ENCODE measurements at regions not wholly inside any gene's neighbourhood (a gene's known extent, or its start where the extent isn't known, plus 50 kb on each side); places are given as distances from the start of the nearest gene placed in this dataset.

DNA sequence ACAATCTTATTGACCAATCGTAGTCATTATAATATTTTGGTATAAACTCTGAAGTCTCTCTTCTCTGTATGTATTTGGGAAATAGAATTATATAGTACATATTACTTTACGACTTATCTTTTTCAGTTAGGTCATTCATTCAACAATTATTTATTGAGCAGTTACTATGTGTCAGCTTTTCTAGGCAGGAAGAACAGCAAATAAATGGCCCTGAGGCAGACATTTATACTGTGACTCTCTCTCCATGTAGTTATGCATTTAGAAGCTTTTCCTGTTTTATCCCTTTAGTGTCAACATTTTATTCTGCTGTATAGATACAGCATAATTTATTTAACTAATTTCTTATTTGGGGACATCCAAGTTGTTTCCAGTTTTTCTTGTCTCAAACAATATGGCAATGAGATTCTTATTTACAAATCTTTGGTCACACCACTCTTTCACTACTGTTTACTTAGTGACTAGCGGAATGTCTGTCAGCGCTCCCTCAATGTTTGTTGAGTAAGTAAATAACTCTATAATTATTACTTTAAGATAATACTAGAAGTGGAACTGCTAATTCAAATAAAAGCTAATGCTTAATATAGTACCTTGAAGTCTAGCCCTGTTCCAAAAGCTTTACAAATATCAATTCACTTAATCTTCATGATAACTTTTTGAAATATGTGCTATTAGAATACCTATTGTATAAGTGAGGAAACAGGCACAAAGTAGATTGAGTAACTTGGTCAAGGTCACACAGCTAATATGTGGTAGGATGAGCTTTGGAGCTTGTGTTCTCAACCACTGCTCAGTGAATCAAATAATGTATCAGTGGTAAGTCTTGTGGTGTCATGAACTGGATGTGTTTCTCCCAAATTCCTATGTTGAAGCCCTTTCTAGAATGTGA lies 465.6 kb downstream of the SIPA1L2 start:
- no peak overlapping the region for H3K27ac ChIP-seq (ENCODE audit: low read depth, low read length)
- POLR2A ChIA-PET (ENCODE audit: partially characterized antibody) = no interaction called here
- no peak overlapping the region for H3K4me3 ChIP-seq (ENCODE audit: extremely low read depth in 1 of 4, insufficient read depth in 2 of 4, low read depth in 3 of 4, low read length in 4 of 4)
- H3K4me1 ChIP-seq (replicated peaks in 1 of 4; ENCODE audit: control insufficient read depth in 3 of 4, insufficient read depth in 4 of 4, low read length in 3 of 4) = peaks cover 0 to 9% (median 5%) of the 10 kb centered on the region in 4 experiments; a peak in 4 of 7 replicates
- H3K27me3 ChIP-seq (replicated peaks in 1 of 4; ENCODE audit: control insufficient read depth in 3 of 4, extremely low read depth in 1 of 4, insufficient read depth in 3 of 4, low read length in 3 of 4) = no peaks in the 10 kb centered on the region
- H2AFZ ChIP-seq (ENCODE audit: low read length) = no peak overlapping the region
- H2BK12ac ChIP-seq (ENCODE audit: low read depth, low read length) = no peak overlapping the region
- no peaks in the 10 kb centered on the region for H3K23me2 ChIP-seq (ENCODE audit: low read depth, low read length)
- H3K4me2 ChIP-seq (ENCODE audit: insufficient read depth in 1 of 2, low read depth in 2 of 2, low read length in 2 of 2) = no peak overlapping the region
- no peaks in the 10 kb centered on the region for H3K79me2 ChIP-seq (ENCODE audit: control insufficient read depth in 1 of 2, insufficient read depth in 2 of 2, low read length in 2 of 2)
- H2BK5ac ChIP-seq (ENCODE audit: low read depth, low read length) = no peak overlapping the region
- H2AK5ac ChIP-seq (ENCODE audit: low read depth, low read length) = no peak overlapping the region
- H4K91ac ChIP-seq (replicated peaks; ENCODE audit: insufficient read length, low read length) = no peak overlapping the region
- H4K20me1 ChIP-seq (replicated peaks in 1 of 2; ENCODE audit: control insufficient read depth in 1 of 2, insufficient read depth in 2 of 2, low read length in 2 of 2) = peaks cover 4 to 7% of the 10 kb centered on the region in 2 experiments
- H4K8ac ChIP-seq (ENCODE audit: extremely low read depth, insufficient read depth, low read length) = no peak overlapping the region
- TF ChIP-seq BCL11A (IDR thresholded peaks at IDR 0.05; ENCODE audit: low read depth in 2 of 2, low read length in 2 of 2) (no peak), JUND (IDR thresholded peaks at IDR 0.05; ENCODE audit: low read length) (no peak), YY1 (IDR thresholded peaks at IDR 0.05; ENCODE audit: low read depth, low read length) (no peak)
- no peak overlapping the region for H2BK15ac ChIP-seq (ENCODE audit: low read length)
- WGBS, 2 experiments (ENCODE audit: extremely low coverage in 1 of 2, insufficient coverage in 1 of 2, insufficient read length in 1 of 2, insufficient replicate concordance in 2 of 2, low coverage in 1 of 2, low lambda C conversion rate in 2 of 2, missing lambda C conversion rate in 1 of 2) = 98% methylated on average over 4 of the region's 4 CpGs; no CpG with 5 or more reads in 1 of the 2 experiments
- FAIRE-seq (no peak), DNase-seq (ENCODE audit: low read depth in 1 of 2, low spot score in 2 of 2) (no peak)
- H3K23ac ChIP-seq (ENCODE audit: insufficient read length) = no peak overlapping the region
- no peak overlapping the region for H4K5ac ChIP-seq (ENCODE audit: insufficient read length, low read depth, low read length)
- H3K4ac ChIP-seq (replicated peaks; ENCODE audit: insufficient read length, low read depth, low read length) = no peak overlapping the region
- peaks cover 0 to 3% of the 10 kb centered on the region in 2 experiments; a peak in 2 of 4 replicates for H3K9me3 ChIP-seq (ENCODE audit: insufficient read depth in 2 of 2, low read depth in 1 of 2, low read length in 1 of 2)
- CTCF ChIA-PET (ENCODE audit: partially characterized antibody) = interaction anchor here (1.0 kb wide), 1 partner anchor 110 kb away, joined by 4 read pairs; no protein-coding TSS in a partner anchor
- H2BK20ac ChIP-seq (ENCODE audit: low read length) = no peak overlapping the region
- peaks cover 0 to 39% (median 17%) of the 10 kb centered on the region in 4 experiments; a peak in 7 of 8 replicates for H3K36me3 ChIP-seq (ENCODE audit: control insufficient read depth in 2 of 4, insufficient read depth in 4 of 4, low read length in 3 of 4)
- no peak overlapping the region for H3K14ac ChIP-seq (ENCODE audit: insufficient read length)
- no peak overlapping the region for H3K56ac ChIP-seq (replicated peaks; ENCODE audit: insufficient read length, low read depth, low read length)
- H2BK120ac ChIP-seq (replicated peaks; ENCODE audit: low read depth, low read length) = no peak overlapping the region
- no peak overlapping the region for H3K18ac ChIP-seq (ENCODE audit: extremely low read depth, low read length)
- H3K79me1 ChIP-seq (ENCODE audit: low read depth, low read length) = no peaks in the 10 kb centered on the region
- H3K9ac ChIP-seq (replicated peaks in 1 of 4; ENCODE audit: extremely low read depth in 1 of 4, low read depth in 3 of 4, low read length in 3 of 4) = no peak overlapping the region

All from H1 (cell line).